ENCODE measurements at regions not wholly inside any gene's neighbourhood (a gene's known extent, or its start where the extent isn't known, plus 50 kb on each side); places are given as distances from the start of the nearest gene placed in this dataset.
"Not testable (repeated sequence)": the region's sequence is repeated elsewhere in the genome, so short reads cannot be mapped to it uniquely, and the experiment has no call there.

DNA sequence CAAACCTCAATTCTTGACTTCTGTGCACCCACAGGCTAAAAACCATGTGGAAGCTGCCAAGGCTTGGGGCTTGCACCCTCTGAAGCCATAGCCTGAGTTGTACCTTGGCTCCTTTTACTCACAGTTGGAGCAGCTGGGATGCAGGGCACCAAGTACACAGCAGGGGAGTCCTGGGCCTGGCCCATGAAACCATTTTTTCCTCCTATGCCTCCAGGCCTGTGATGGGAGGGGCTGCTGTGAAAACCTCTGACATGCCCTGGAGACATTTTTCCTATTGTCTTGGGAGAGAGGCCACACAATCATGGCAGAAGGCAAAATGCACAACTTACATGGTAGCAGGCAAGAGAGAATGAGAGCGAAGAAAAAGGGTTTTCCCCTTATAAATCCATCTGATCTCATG lies 568.6 kb downstream of the SMARCA1 start:
- DNase-seq (ENCODE audit: low spot score), result not testable (repeated sequence)

DNA sequence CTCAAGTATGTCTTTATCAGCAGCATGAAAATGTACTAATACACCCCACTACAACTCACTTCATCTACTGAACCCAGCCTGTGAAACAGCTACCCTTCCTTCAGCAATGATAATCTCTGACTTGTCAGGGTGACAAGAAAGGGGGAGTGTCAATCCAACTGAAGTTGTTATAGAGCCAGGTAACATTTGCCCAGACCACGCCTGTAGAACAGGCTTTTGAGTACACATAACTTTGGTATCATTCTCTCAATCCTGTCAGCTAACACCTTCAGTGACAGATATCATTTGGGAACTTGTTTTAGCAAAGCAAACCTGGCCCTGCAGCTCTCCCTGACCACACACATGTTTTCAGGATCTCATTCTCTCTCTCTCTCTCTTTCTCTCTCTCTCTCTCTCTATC lies 592.2 kb downstream of the SMARCA1 start:
- DNase-seq (ENCODE audit: low spot score), result no peak

DNA sequence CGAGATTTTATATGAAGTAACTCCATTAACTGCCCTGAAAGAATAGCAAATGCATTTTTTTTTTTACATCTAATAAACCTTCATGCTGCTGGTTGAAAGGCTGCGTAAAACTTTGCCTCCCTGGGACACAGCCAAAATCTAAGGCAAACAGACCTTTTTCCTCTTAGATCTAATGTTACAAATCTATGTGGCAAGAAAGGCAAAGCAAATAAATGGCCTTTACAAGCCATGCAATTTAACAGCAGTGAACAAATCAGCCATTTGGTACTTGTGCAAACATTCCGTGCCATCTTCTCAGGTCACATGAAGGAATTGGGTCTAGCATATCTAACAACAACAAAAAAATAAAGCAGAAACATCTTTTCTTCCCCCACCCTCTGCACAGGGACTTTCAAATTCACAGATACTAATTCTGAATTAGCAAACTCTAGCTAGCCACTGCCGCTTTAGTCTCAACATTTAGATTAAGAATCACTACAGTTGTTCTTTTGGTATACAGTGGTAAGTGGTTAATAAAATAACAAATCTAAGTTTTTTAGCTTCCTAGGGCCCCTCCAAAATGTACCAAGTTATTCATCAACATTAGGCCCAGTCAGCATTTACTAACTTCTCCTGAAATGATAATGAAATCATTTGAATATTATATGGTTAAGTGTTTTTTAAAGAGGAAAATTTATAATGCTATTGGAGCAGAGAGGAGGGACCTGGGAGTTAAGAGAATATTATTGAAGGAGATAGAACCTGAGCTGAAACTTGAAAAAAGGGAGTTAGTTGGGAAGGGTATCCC lies 593.8 kb downstream of the SMARCA1 start:
- no peak for DNase-seq (ENCODE audit: low spot score)

DNA sequence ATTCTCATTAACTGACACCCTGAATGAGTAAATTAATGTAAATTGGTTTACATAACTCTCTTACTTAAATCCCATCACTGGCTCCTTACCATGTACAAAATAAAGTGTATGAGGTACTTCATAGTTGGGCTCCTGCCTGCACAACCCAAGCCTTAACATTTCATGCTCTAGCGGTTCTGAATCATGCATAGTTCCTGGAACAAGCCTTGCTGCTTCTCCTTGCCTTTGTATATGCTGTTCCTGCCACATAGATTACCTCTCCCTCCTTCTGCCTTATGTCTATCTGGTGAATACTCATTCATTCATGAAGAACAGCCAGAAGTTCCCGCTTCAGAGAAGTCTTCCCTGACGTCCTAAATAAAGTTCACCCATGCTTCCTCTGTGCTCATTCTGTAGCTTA lies 594.7 kb downstream of the SMARCA1 start:
- no peak for DNase-seq (ENCODE audit: low spot score)

DNA sequence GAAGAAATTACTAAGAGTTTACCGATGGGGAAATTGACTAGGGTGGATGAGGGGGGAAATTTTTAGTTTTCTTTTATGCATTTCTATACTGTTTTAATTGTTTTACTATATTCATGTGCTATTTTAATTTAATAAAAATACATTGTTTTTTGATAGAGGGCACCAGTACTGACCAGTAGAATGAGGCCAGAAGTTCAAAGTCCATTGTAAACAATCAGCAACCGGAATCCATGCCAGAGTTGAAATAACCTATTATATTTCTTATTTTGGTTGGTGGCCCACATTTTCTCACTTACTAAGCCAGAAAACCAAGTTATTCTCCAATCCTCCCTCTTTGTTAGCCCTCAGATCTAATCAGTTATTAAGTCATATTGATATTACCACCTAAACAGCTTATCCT lies 595.9 kb downstream of the SMARCA1 start:
- no peak for DNase-seq (ENCODE audit: low spot score)

DNA sequence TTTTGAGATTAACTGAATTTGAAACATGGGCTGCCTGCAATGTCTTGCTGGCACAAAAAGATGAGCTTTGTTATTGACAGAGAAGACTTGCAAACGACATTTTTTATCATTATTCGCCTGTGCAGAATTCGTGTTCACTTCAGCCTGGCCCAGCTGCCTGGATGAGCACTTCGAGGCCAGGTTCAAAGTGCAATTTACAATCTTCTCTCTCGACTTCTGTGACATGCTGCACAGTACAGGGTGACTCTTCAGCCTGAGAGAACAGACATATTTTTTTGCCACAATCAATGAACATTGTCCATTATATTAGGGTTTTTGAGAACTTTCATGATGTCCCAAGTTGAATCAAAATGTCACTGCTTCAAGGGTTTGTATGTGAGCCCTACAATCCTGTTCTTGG lies 616.5 kb downstream of the SMARCA1 start:
- no peak for DNase-seq (ENCODE audit: low spot score)

DNA sequence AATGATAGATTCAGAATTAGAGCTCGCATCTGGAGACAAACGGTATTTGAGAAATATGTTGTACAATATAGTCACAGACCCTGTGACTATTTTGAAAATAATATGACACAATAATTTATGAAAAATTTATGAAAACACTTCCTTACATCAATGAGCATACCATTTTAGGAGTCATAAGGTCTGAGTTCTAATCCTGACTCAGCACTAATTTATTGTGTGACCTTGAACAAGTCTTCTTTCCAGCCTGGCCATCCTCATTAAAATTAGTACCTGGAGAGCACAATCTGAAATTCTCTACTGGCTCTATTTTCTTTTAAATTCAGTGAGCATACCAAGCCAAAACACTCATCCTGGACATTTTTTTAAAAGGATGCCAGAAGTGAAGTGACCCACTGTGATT lies 622.3 kb downstream of the SMARCA1 start:
- no peak for DNase-seq (ENCODE audit: low spot score)

DNA sequence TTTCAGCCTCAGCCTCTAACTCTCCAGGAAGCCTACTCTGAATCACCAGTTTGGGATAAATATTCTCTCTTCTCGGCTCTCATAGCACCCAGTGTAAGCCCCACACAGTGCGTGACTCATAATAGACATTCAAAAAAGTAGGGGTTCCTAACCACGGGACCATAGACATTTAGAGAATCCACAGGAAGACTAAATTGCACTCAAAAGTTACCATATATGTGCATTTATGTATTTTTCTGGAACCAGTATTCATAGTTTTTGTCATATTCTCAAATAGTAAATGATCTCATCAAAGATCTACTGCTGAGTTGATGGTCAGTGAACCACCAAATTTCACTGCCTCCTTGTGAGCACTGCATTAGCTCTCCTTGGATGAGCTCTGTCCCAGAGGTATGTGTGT lies 625.7 kb downstream of the SMARCA1 start:
- no peak for DNase-seq (ENCODE audit: low spot score)

DNA sequence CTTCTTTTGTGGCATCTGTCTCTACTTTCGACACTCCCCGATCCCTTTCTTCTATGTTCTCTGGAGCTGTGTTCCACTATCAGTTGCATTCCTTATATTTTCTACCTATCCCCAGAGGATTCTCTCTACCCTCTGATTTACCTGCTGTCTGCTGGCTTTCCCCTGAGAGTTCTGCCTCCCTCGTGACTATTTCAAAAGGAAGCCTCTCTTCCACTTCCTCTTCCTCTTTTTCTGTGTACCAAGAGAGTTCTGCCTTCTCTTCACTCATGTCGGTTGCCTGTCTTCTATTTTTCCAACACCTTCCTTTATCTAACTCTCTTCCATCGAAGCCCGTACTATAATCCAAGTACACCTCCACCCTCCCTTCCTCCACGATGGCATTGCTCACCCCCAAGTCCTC lies 631.7 kb downstream of the SMARCA1 start:
- no peak for DNase-seq (ENCODE audit: low spot score)

DNA sequence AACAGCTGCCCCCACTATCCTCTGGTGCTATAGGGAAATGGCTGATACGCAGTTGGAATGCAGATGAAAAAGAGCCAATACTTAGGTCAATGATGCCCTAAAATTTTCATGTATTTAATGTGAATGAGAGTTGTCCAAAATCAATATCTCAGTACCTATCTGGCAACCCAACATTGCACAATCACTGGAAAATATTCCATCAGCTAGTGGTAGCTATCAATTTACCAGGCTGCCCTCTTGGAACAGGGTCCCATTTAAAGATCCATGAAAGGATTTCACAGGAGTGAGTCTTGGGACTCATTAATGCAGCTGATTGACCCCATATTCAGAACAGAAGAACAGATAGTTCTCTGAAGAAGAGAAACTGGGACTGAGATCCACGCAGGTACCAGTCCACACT lies 638.9 kb downstream of the SMARCA1 start:
- DNase-seq (ENCODE audit: low spot score), result no peak

DNA sequence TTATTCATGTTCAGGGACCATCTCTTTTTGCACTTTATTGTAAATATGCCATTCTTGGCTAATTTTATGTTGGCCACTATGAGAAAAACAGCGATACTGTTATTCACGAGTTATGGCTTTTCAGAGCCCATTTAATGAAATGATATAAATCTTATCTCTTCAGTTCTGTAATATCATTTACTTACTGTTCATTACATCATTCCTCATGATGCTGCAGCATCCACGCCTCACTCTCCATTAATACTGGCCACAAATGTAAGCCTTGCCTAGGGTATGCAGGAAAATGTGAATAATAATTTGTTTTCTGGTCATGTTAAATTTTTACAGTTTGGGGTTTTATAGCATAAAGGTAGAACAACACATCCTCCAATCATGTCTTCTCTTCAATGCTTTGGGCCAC lies 639.6 kb downstream of the SMARCA1 start:
- no peak for DNase-seq (ENCODE audit: low spot score)

DNA sequence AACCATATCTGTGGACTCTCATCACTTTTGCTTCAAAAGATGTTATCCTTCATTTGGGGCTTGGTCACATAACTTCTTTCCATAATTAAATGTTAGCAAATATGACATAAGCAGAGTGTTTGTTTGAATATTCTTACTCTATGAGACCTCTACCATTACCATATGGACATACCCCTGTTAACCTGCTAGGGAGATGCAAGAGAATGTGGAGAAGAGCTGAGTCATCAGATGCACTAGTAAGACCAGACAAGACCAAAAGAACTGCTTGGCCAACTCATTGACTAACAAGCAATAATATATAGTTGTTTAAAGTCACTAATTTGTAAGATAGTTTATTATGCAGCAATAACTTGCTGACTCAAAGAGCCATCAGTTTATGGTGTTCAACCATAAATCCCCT lies 652.9 kb downstream of the SMARCA1 start:
- no peak for DNase-seq (ENCODE audit: low spot score)

DNA sequence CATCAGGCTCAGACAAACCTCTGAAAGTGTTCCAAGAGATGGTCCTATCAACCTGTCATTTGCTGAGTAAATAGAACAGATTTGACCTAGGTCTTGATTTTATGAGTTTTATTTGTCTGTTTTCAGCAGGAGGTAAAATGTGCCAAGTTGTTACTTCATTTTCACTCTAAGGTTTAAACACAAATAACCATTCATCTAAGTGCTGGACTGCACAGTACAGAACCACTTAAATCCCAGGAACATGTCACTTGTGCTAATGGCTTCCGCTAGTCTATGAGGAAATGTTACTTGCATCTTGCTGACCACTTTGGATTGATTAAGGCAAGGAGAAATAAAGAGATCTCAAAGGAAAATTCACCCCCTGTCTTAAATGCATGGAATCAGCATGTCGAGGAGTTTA lies 660.7 kb downstream of the SMARCA1 start:
- no peak for DNase-seq (ENCODE audit: low spot score)

DNA sequence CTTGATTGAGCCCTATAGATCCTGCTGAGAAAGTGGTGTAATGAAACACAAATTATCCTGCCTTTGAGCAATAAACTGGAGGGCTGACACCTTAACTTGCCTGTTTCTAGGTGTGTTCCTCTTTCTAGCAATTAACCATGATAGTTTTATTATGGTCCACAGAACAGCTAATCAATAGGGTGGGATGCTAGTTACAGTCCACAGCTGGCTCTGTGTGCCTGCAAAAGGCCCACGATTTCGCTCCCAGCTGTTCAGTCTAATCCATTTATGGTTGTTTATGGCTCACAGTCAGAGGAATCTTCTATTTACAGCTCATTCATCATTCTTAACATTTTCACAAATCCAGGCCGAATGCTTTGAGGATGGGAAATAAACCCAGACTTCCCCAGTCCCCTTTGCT lies 674.9 kb downstream of the SMARCA1 start:
- DNase-seq (ENCODE audit: low spot score), result no peak

DNA sequence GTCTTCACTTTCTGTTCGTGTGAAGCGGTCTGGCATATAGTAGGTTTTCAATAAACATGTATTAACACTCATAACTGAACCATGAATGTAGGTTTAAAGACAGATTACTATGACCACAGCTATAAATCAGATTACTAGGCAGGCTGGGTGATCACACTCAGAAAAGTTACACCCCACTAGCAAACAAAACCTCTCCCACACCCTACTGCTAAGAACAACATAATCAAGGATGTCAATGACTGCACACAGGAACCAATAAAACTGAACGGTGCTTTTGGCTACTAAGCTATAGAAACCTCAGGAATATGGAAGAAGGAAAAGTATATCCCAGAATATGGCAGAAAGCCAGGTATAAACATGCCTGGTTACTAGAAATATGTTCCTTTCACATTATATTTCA lies 676.9 kb downstream of the SMARCA1 start:
- DNase-seq (ENCODE audit: low spot score), result no peak

DNA sequence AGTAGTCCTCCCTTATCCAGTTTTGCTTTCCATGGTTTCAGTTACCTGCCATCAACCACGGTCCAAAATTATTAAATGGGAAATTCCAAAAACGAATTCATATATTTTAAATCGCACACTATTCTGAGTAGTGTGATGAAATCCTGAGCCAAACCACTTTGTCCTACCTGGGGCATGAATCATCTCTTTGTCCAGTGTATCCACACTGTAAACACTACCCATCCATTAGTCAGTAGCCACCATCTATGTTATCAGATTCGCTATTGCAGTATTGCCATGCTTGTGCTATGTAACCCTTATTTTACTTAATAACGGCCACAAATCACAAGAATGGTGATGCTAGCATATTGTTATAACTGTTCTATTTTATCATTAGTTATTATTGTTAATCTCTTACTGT lies 704.6 kb downstream of the SMARCA1 start:
- no peak for DNase-seq (ENCODE audit: low spot score)

DNA sequence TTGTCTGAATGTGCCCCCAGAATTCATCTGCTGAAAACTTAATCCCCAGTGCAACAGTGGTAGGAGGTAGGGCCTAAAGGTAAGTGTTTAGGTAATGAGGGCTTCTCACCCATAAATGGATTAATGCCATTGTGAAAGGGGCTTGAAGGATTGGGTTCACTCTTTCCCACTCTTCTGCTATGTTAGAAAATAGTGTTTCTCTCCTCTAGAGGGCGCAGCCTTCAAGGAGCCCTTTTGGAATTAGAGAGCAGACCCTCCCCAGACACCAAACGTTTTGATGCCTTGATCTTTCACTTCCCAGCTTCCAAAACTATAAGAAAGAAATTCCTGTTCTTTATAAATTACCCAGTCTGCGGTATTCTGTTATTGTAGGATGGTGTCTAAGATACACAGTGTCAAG lies 706.4 kb downstream of the SMARCA1 start:
- no peak for DNase-seq (ENCODE audit: low spot score)

DNA sequence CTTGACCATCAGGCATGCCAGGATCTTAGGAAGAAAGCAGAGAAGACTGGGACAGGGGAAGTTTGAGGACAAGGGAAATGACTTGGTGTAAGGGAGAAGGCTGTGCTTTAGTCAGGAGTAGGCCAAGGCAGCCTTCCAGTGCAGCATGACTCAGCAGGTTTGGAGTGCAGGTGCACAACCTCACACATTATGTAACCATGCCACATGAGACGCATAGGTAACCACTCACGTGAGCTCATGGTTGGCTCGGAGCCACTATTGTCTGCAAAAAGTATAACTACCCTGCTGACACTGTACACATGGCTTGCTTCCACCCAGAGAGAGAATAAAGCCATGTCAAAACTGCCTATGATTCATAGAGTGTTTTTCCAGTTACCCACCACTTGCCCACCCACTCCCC lies 715.9 kb downstream of the SMARCA1 start:
- DNase-seq (ENCODE audit: low spot score), result no peak

DNA sequence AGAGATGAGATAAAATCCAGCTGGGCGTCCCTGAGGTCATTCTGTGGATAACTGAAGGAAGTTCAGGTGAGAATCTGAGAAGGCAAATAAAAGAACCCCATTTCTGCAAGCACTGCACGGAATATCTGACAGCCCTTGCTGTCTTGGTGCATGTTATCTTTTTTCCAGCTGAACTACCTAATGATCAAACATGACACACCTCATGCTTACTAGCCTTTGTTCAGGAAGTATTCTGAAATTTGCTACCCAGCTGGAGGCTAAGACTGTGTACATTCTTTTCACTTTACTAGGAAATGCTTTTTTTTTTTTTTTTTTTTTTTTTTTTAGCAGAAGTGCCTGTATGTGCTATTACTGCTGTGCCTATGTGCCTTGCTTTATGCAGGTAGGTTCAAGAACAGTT lies 718.1 kb downstream of the SMARCA1 start:
- DNase-seq (ENCODE audit: low spot score), result no peak

DNA sequence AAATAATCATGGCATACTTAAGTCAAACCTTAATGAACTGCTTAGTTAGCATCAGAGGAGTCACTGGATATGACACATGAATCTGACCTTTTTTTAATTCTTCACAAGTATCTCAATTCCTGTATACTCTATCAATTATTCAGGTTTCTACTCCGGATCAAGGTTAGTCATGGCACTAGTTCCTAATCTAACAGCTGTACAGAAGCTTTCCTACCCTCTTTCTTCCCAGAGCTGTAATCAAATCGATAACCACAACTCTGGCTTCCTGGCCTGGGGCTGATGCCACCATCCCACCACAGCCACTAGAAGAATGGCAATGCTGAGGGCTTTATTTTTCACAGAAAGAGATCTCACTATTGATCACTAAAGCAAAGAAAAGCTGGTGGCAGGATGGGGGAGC lies 718.5 kb downstream of the SMARCA1 start:
- no peak for DNase-seq (ENCODE audit: low spot score)

DNA sequence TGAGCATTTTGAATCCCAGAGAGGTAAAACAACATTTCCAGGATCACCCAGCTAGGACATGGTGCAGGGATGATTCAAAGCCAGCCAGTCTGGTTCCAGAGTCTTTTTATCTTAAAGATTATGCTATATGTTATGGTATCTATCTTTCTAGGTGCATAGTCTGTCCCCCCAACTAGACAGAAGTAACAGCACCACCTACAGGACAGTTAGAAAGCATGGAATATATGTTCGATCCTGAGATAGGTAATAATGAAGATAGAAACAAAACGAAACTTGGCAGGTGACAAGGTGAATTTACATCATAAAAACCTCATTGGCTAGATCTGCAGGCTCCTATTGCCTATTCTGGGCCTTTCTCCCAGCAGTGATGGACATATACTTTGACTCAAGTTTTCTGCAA lies 723.2 kb downstream of the SMARCA1 start:
- no peak for DNase-seq (ENCODE audit: low spot score)

DNA sequence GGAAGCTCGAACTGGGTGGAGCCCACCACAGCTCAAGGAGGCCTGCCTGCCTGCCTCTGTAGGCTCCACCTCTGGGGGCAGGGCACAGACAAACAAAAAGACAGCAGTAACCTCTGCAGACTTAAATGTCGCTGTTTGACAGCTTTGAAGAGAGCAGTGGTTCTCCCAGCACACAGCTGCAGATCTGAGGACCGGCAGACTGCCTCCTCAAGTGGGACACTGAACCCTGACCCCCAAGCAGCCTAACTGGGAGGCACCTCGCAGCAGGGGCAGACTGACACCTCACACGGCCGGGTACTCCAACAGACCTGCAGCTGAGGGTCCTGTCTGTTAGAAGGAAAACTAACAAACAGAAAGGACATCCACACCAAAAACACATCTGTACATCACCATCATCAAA lies 730.9 kb upstream of the ACTRT1 start:
- DNase-seq (ENCODE audit: low spot score), result not testable (repeated sequence)

DNA sequence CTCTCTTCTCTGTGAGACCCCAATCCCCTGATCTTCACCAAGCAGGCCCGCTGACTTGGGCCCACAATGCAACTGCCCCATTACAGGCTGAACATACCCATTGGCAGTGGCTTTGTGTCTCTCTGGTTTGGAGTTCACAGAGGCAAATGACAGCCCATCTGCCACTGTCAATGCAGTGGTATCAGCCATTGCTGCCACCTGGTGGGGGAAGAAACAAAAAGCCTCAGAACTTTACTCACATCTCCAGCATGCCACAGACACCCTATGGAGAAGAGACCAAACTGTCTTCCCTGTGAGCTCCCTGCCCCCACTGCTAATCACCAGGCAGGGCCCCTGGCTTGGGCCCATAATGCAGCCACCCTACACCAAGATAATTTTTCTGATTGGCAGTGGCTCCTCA lies 729.3 kb upstream of the ACTRT1 start:
- peak; percentile 2 for DNase-seq (ENCODE audit: low spot score)

DNA sequence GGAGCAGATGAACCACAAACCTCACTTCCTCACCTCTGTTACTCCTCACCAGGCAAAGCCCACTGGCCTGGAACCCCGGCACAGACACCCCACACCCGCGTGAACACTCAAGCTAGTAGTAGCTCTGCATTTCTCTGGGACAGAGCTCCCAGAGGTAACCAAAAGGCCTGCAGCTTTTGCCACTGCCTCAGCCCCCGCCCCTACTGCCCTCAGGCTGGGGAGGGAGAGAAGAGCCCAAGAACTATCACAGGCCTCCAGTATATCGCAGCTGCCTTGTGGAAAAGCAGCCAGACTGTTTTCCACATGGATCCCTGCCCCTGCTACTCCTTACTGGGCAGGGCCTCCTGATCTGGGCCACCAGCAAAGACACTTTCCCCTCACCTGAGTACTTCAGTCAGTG lies 728.7 kb upstream of the ACTRT1 start:
- no peak for DNase-seq (ENCODE audit: low spot score)

DNA sequence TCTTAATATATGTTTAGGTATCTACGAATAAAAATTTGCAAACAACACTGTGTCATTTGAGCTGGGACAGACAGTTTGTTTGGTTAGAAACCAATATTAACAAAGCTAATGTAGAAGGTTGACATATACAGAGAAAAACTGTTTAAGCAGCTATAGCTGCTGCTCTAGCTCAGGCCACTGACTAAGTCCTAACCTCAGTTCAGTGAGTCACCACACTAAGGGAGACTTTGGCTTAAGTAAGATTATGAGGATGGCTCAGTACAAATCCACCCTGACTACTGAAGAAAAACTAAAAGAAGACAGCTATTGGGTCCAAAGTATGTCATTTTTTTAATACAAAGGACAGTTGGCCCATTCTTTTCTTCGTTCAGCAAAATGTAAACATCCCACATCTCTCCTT lies 717.3 kb upstream of the ACTRT1 start:
- no peak for DNase-seq (ENCODE audit: low spot score)

Data from Ammon's horn (tissue), 1 donor.